B cell (primary cell): ENCODE measurements at regions not wholly inside any gene's neighbourhood (a gene's known extent, or its start where the extent isn't known, plus 50 kb on each side); places are given as distances from the start of the nearest gene placed in this dataset.

Experiments used
- ATAC-seq: fragments of 200-7000 bp; cut with Tn5 transposase; one replicate; pipeline ENCODE4 v1.10.0; 2021; ENCODE audit warnings: low read depth, mild to moderate bottlenecking, moderate number of reproducible peaks, moderate library complexity
- CTCF ChIA-PET: fragments of 350-600 bp; sonication (Branson Sonifier 250); formaldehyde crosslinking; loops from one replicate; lab custom pipeline; 2021; ENCODE audit warnings: antibody characterized with exemption, inconsistent platforms; lab: Charles Lee
- POLR2A ChIA-PET: fragments of 350-600 bp; sonication (Branson Sonifier 250); formaldehyde crosslinking; loops from one replicate; lab custom pipeline; 2021; ENCODE audit warnings: antibody characterized with exemption; lab: Charles Lee
- DNase-seq: peaks from one replicate; pipeline ENCODE4 v3.0.0; 2013
- H2AFZ ChIP-seq: 2 replicates; pipeline ENCODE4 v1.6.1; 2012; ENCODE audit warnings: mild to moderate bottlenecking, low read depth, low read length; ENCODE audit not compliant: insufficient read depth, poor library complexity, severe bottlenecking
- H3K27ac ChIP-seq, 2 donors: 1 replicate in 1 of 2; 2 replicates in 1 of 2; pipeline ENCODE4 v1.5.1; 2012 to 2013; ENCODE audit warnings: low read length in 2 of 2, mild to moderate bottlenecking in 2 of 2, moderate library complexity in 1 of 2
- H3K27me3 ChIP-seq, 4 experiments: fragments of 200-600 bp in 1 of 4; sonication (generic) in 1 of 4; replicated peaks in 1 of 4; 1 replicate in 2 of 4; 2 replicates in 2 of 4; pipeline versions ENCODE4 v1.6.1 to v1.7.0; 2013 to 2016; ENCODE audit warnings: low read length in 3 of 4, mild to moderate bottlenecking in 2 of 4, mixed read lengths in 1 of 4, moderate library complexity in 1 of 4; ENCODE audit not compliant: insufficient read depth in 4 of 4, control insufficient read depth in 3 of 4; ENCODE audit errors: control extremely low read depth in 1 of 4
- H3K36me3 ChIP-seq, 2 experiments: replicated peaks in 1 of 2; 1 replicate in 1 of 2; 2 replicates in 1 of 2; pipeline versions ENCODE4 v1.6.1 to v1.7.1; 2013; ENCODE audit warnings: low read length in 1 of 2; ENCODE audit not compliant: insufficient read depth in 2 of 2, control insufficient read depth in 1 of 2; ENCODE audit errors: control extremely low read depth in 1 of 2, extremely low read depth in 1 of 2
- H3K4me1 ChIP-seq, 2 donors: fragments of 200-600 bp in 1 of 2; sonication (generic) in 1 of 2; 1 replicate in 1 of 2; 2 replicates in 1 of 2; pipeline versions ENCODE4 v1.5.1 to v1.6.1; 2013 to 2017; ENCODE audit warnings: low read length in 2 of 2; ENCODE audit not compliant: control insufficient read depth in 2 of 2, insufficient read depth in 2 of 2
- H3K4me2 ChIP-seq: replicated peaks from 2 replicates; pipeline ENCODE3; 2012; ENCODE audit warnings: mild to moderate bottlenecking, low read depth, low read length; ENCODE audit not compliant: poor library complexity, severe bottlenecking
- H3K4me3 ChIP-seq, 5 experiments: fragments of 200-600 bp in 1 of 5; sonication (generic) in 1 of 5; 1 replicate in 3 of 5; 2 replicates in 2 of 5; pipeline versions ENCODE4 v1.5.1 to v1.7.0; 2011 to 2016; ENCODE audit warnings: low read length in 4 of 5, mild to moderate bottlenecking in 4 of 5, low read depth in 2 of 5, control low read depth in 1 of 5, moderate library complexity in 1 of 5; ENCODE audit not compliant: insufficient read depth in 1 of 5; ENCODE audit errors: control extremely low read depth in 1 of 5, extremely low read depth in 1 of 5
- H3K79me2 ChIP-seq: fragments of 200-600 bp; sonication (generic); one replicate; pipeline ENCODE4 v1.6.0; 2016; ENCODE audit warnings: low read length; ENCODE audit not compliant: control insufficient read depth, insufficient read depth
- H3K9ac ChIP-seq: fragments of 200-600 bp; sonication (generic); 2 replicates; pipeline ENCODE4 v1.6.1; 2017; ENCODE audit warnings: mild to moderate bottlenecking, low read length, moderate library complexity
- H3K9me3 ChIP-seq, 3 donors: one replicate each; pipeline versions ENCODE4 v1.6.1 to v1.7.1; 2013; ENCODE audit warnings: low read length in 2 of 3; ENCODE audit not compliant: control insufficient read depth in 2 of 3, insufficient read depth in 1 of 3; ENCODE audit errors: control extremely low read depth in 1 of 3
- H4K20me1 ChIP-seq: 2 replicates; pipeline ENCODE4 v1.6.0; 2012; ENCODE audit warnings: mild to moderate bottlenecking, low read length; ENCODE audit not compliant: insufficient read depth, control insufficient read depth, poor library complexity, severe bottlenecking
- H3K27ac Mint-ChIP-seq: one replicate; pipeline ENCODE4 v1.8.0; 2021; ENCODE audit warnings: mixed read lengths
- H3K27me3 Mint-ChIP-seq: one replicate; pipeline ENCODE4 v1.8.0; 2021; ENCODE audit warnings: mixed read lengths
- H3K4me1 Mint-ChIP-seq: one replicate; pipeline ENCODE4 v1.8.0; 2021; ENCODE audit warnings: mixed read lengths
- H3K4me3 Mint-ChIP-seq: one replicate; pipeline ENCODE4 v1.8.0; 2021; ENCODE audit warnings: mixed read lengths
- H3K9me3 Mint-ChIP-seq: one replicate; pipeline ENCODE4 v1.8.0; 2022; ENCODE audit warnings: mixed read lengths; ENCODE audit not compliant: insufficient read depth
- CTCF ChIP-seq: fragments of 200-600 bp; IDR thresholded peaks from one replicate; pipeline ENCODE4 v1.8.0; 2022; ENCODE audit warnings: antibody characterized with exemption, mild to moderate bottlenecking
- EZH2 ChIP-seq: IDR thresholded peaks from 2 replicates; pipeline ENCODE4 v1.6.1; 2012; ENCODE audit warnings: borderline replicate concordance, low read depth, mild to moderate bottlenecking, moderate library complexity, low read length; ENCODE audit not compliant: insufficient read depth, poor library complexity, severe bottlenecking
- WGBS: methylation state at CpG from one replicate; pipeline ENCODE4 v1.1.5; 2013; ENCODE audit warnings: missing lambda C conversion rate; ENCODE audit not compliant: insufficient coverage; 5-methylcytosine and 5-hydroxymethylcytosine counted together
- intact Hi-C: fragments of 100-400 bp; cut with micrococcal nuclease; formaldehyde crosslinking; loops from one replicate; pipeline ENCODE4 v1.10.0; 2022

GRCh38 chr5:34517249-34517648, 138.9 kb upstream of the RAI14 start:
- no CpG with 5 or more reads among the region's 2 CpGs for WGBS
- ChIA-PET POLR2A (no interaction called here), CTCF (no interaction called here)
- H3K27ac Mint-ChIP-seq = no peak overlapping the region
- peaks cover 12% of the 10 kb centered on the region for H3K27me3 Mint-ChIP-seq
- Histone ChIP-seq H3K9ac (no peak overlapping the region), H3K27ac (no peak overlapping the region), H4K20me1 (no peaks in the 10 kb centered on the region), H2AFZ (no peak overlapping the region), H3K4me3 (no peak overlapping the region), H3K4me2 (no peak overlapping the region), H3K9me3 (no peaks in the 10 kb centered on the region), H3K36me3 (no peaks in the 10 kb centered on the region), H3K4me1 (no peaks in the 10 kb centered on the region), H3K79me2 (no peaks in the 10 kb centered on the region), H3K27me3 (no peaks in the 10 kb centered on the region)
- DNase-seq (no peak), ATAC-seq (no peak)
- intact Hi-C loops = no loop called here
- no peaks in the 10 kb centered on the region for H3K9me3 Mint-ChIP-seq
- TF ChIP-seq CTCF = no peak
- no peak for TF ChIP-seq EZH2
- H3K4me3 Mint-ChIP-seq = no peak overlapping the region
- H3K4me1 Mint-ChIP-seq = no peaks in the 10 kb centered on the region

- H3K9me3 Mint-ChIP-seq = no peaks in the 10 kb centered on the region
- TF ChIP-seq EZH2 (no peak), CTCF (no peak)
- Histone ChIP-seq H3K9me3 (no peaks in the 10 kb centered on the region), H4K20me1 (no peaks in the 10 kb centered on the region), H3K36me3 (no peaks in the 10 kb centered on the region), H3K27me3 (no peaks in the 10 kb centered on the region), H3K4me2 (no peak overlapping the region), H3K27ac (no peak overlapping the region), H3K4me1 (peaks cover 0 to 3% of the 10 kb centered on the region in 2 donors), H2AFZ (no peak overlapping the region), H3K4me3 (no peak overlapping the region), H3K9ac (no peak overlapping the region), H3K79me2 (no peaks in the 10 kb centered on the region)
- intact Hi-C loops = loop anchor here (5.0 kb wide), 1 partner anchor 32 kb away; no protein-coding TSS in a partner anchor
- CTCF ChIA-PET = interaction anchor here (1.1 to 2.2 kb wide), 5 partner anchors 19 to 381 kb away, joined by 4 to 20 read pairs (median 5); no protein-coding TSS in a partner anchor
- POLR2A ChIA-PET = no interaction called here
- H3K27ac Mint-ChIP-seq = no peak overlapping the region
- ATAC-seq = no peak
- no peak for DNase-seq
- no peak overlapping the region for H3K4me3 Mint-ChIP-seq
- H3K4me1 Mint-ChIP-seq = no peaks in the 10 kb centered on the region
- 100% methylated on average over 1 of the region's 3 CpGs for WGBS
- H3K27me3 Mint-ChIP-seq = peaks cover 12% of the 10 kb centered on the region
Measured at GRCh38 chr5:34519489-34520220, 136.5 kb upstream of the RAI14 start.
